ENCODE measurements at regions not wholly inside any gene's neighbourhood (a gene's known extent, or its start where the extent isn't known, plus 50 kb on each side); places are given as distances from the start of the nearest gene placed in this dataset.

- DNase-seq, result no peak
- H3K9me3 ChIP-seq, result no peaks in the 10 kb centered on the region
- no peak for ATAC-seq
- H3K4me1 ChIP-seq (ENCODE audit: low read depth), result peaks cover 7% of the 10 kb centered on the region
- H3K36me3 ChIP-seq (ENCODE audit: low read depth), result no peaks in the 10 kb centered on the region
- intact Hi-C loops (cut with DNase I, micrococcal nuclease), result no loop called here
- H3K4me3 ChIP-seq, result no peak overlapping the region
- no peak for TF ChIP-seq CTCF (IDR thresholded peaks at IDR 0.05)
These were observed 56.2 kb upstream of the OPN4 start for GRCh38 chr10:86598151-86598550.

GRCh38 chr10:86599041-86599440, 55.3 kb upstream of the OPN4 start:
- DNase-seq (no peak), ATAC-seq (peak; percentile 8)
- H3K9me3 ChIP-seq, result no peaks in the 10 kb centered on the region
- no peak overlapping the region for H3K4me3 ChIP-seq
- TF ChIP-seq CTCF (IDR thresholded peaks at IDR 0.05), result no peak
- intact Hi-C loops (cut with DNase I, micrococcal nuclease), result no loop called here
- H3K36me3 ChIP-seq (ENCODE audit: low read depth), result no peaks in the 10 kb centered on the region
- H3K4me1 ChIP-seq (ENCODE audit: low read depth), result peaks cover 7% of the 10 kb centered on the region

- Histone ChIP-seq H3K9me3 (no peaks in the 10 kb centered on the region), H3K36me3 (ENCODE audit: low read depth) (no peaks in the 10 kb centered on the region), H3K4me3 (no peak overlapping the region), H3K4me1 (ENCODE audit: low read depth) (peaks cover 7% of the 10 kb centered on the region)
- intact Hi-C loops (cut with DNase I, micrococcal nuclease), result no loop called here
- DNase-seq, result peak; percentile 68 to 75 (median 71)
- no peak for TF ChIP-seq CTCF (IDR thresholded peaks at IDR 0.05)
- peak; percentile 93 for ATAC-seq
These were observed 54.6 kb upstream of the OPN4 start for GRCh38 chr10:86599729-86600128.

- Histone ChIP-seq H3K4me1 (ENCODE audit: low read depth) (peaks cover 7% of the 10 kb centered on the region), H3K4me3 (no peak overlapping the region), H3K36me3 (ENCODE audit: low read depth) (no peaks in the 10 kb centered on the region), H3K9me3 (no peaks in the 10 kb centered on the region)
- no peak for ATAC-seq
- intact Hi-C loops (cut with DNase I, micrococcal nuclease), result no loop called here
- no peak for DNase-seq
- TF ChIP-seq CTCF (IDR thresholded peaks at IDR 0.05), result no peak
These were observed 54.1 kb upstream of the OPN4 start for GRCh38 chr10:86600296-86600695.

GRCh38 chr10:86601956-86602602, 52.3 kb upstream of the OPN4 start:
- no peak for TF ChIP-seq CTCF (IDR thresholded peaks at IDR 0.05)
- Histone ChIP-seq H3K4me3 (no peak overlapping the region), H3K9me3 (no peaks in the 10 kb centered on the region), H3K36me3 (ENCODE audit: low read depth) (no peaks in the 10 kb centered on the region), H3K4me1 (ENCODE audit: low read depth) (peaks cover 7% of the 10 kb centered on the region)
- intact Hi-C loops (cut with DNase I, micrococcal nuclease), result no loop called here
- DNase-seq (no peak), ATAC-seq (peak; percentile 33)

- H3K4me3 ChIP-seq, result no peak overlapping the region
- ATAC-seq (no peak), DNase-seq (no peak)
- H3K9me3 ChIP-seq, result no peaks in the 10 kb centered on the region
- peaks cover 7% of the 10 kb centered on the region for H3K4me1 ChIP-seq (ENCODE audit: low read depth)
- TF ChIP-seq CTCF (IDR thresholded peaks at IDR 0.05), result no peak
- H3K36me3 ChIP-seq (ENCODE audit: low read depth), result no peaks in the 10 kb centered on the region
- intact Hi-C loops (cut with DNase I, micrococcal nuclease), result no loop called here
These were observed 51.1 kb upstream of the OPN4 start for GRCh38 chr10:86603256-86603655.
